ENCODE measurements at regions not wholly inside any gene's neighbourhood (a gene's known extent, or its start where the extent isn't known, plus 50 kb on each side); places are given as distances from the start of the nearest gene placed in this dataset.

DNA sequence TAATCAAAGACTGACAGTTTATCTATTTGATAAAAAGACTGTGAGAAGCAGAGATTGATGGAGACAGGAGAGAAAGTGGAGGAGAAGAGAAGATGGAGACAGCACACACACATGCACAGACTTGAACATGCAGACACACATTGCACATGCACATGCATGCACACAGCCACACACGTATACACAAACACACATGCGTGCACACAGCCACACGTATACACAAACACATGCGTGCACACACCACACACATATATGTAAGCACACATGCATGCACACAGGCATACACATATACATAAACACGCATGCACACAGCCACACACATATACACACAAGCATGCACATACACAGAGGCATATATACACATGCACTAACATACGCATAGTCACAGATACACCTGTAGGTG lies 313.4 kb downstream of the HAPSTR1 start:
- H3K36me3 ChIP-seq (ENCODE audit: control insufficient read depth, low read length), result no peaks in the 10 kb centered on the region
- H3K27me3 ChIP-seq (ENCODE audit: control insufficient read depth, low read length), result no peaks in the 10 kb centered on the region
- H3K4me2 ChIP-seq (ENCODE audit: low read length), result no peak overlapping the region
- TF ChIP-seq, protein P1, sequence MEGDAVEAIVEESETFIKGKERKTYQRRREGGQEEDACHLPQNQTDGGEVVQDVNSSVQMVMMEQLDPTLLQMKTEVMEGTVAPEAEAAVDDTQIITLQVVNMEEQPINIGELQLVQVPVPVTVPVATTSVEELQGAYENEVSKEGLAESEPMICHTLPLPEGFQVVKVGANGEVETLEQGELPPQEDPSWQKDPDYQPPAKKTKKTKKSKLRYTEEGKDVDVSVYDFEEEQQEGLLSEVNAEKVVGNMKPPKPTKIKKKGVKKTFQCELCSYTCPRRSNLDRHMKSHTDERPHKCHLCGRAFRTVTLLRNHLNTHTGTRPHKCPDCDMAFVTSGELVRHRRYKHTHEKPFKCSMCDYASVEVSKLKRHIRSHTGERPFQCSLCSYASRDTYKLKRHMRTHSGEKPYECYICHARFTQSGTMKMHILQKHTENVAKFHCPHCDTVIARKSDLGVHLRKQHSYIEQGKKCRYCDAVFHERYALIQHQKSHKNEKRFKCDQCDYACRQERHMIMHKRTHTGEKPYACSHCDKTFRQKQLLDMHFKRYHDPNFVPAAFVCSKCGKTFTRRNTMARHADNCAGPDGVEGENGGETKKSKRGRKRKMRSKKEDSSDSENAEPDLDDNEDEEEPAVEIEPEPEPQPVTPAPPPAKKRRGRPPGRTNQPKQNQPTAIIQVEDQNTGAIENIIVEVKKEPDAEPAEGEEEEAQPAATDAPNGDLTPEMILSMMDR (IDR thresholded peaks at IDR 0.05; ENCODE audit: low read depth, low read length, poor library complexity, severe bottlenecking), result no peak
- TF ChIP-seq EZH2phosphoT487 (IDR thresholded peaks at IDR 0.05; ENCODE audit: borderline replicate concordance, low read length), result no peak
- H3F3A ChIP-seq (ENCODE audit: control insufficient read depth, insufficient read depth), result no peaks in the 10 kb centered on the region
- H3K4me3 ChIP-seq (ENCODE audit: low read length), result no peak overlapping the region
- no peaks in the 10 kb centered on the region for H4K20me1 ChIP-seq (ENCODE audit: control insufficient read depth, insufficient read depth, low read depth, low read length)
- no peaks in the 10 kb centered on the region for H3K4me1 ChIP-seq (ENCODE audit: control insufficient read depth, low read length)
- no peaks in the 10 kb centered on the region for H3K79me2 ChIP-seq (ENCODE audit: control insufficient read depth, low read length)
- H3K27ac ChIP-seq (ENCODE audit: low read depth, low read length), result no peak overlapping the region
- H3K9me3 ChIP-seq (ENCODE audit: control insufficient read depth, insufficient read depth, low read length), result no peaks in the 10 kb centered on the region
- H3K9me2 ChIP-seq (replicated peaks; ENCODE audit: control insufficient read depth, low read length), result no peaks in the 10 kb centered on the region

DNA sequence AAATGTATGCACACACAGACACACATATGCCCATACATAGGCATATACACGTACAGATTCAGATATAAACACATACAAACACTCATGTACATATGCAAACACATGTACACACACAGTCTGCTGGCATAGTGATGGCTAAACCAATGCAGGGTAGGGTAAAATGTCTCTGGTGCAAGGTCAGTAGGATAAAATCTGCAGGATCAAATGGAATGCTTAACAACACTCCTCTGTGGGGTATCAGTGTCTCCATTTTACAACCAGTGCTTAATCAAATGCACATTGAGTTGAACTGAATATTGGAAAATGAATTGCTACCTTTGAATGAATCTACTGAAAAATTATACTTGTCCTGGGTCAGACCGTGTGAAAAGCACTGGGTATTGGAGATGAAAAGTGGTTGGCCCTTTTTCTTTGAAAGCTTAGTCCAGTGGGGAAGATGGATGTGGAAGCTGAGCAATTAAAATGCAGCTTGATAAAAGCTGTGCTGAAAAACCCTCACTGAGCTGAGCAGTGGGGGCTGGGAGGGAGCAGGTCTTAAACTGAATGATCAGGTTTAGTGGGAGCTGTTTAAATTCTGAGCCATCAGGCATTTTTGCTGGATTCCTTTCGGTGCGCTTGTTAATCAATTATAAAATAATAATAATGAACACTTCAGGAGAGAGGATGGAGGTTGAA lies 314.7 kb downstream of the HAPSTR1 start:
- no peaks in the 10 kb centered on the region for H3K27me3 ChIP-seq (ENCODE audit: control insufficient read depth, low read length)
- H3K79me2 ChIP-seq (ENCODE audit: control insufficient read depth, low read length), result no peaks in the 10 kb centered on the region
- TF ChIP-seq, protein P1 (IDR thresholded peaks at IDR 0.05; ENCODE audit: low read depth, low read length, poor library complexity, severe bottlenecking), result no peak
- TF ChIP-seq EZH2phosphoT487 (IDR thresholded peaks at IDR 0.05; ENCODE audit: borderline replicate concordance, low read length), result no peak
- no peak overlapping the region for H3K27ac ChIP-seq (ENCODE audit: low read depth, low read length)
- H3K36me3 ChIP-seq (ENCODE audit: control insufficient read depth, low read length), result no peaks in the 10 kb centered on the region
- H3K4me1 ChIP-seq (ENCODE audit: control insufficient read depth, low read length), result no peaks in the 10 kb centered on the region
- no peak overlapping the region for H3K4me2 ChIP-seq (ENCODE audit: low read length)
- no peaks in the 10 kb centered on the region for H3K9me3 ChIP-seq (ENCODE audit: control insufficient read depth, insufficient read depth, low read length)
- no peaks in the 10 kb centered on the region for H3F3A ChIP-seq (ENCODE audit: control insufficient read depth, insufficient read depth)
- H3K4me3 ChIP-seq (ENCODE audit: low read length), result no peak overlapping the region
- H3K9me2 ChIP-seq (replicated peaks; ENCODE audit: control insufficient read depth, low read length), result no peaks in the 10 kb centered on the region
- no peaks in the 10 kb centered on the region for H4K20me1 ChIP-seq (ENCODE audit: control insufficient read depth, insufficient read depth, low read depth, low read length)

DNA sequence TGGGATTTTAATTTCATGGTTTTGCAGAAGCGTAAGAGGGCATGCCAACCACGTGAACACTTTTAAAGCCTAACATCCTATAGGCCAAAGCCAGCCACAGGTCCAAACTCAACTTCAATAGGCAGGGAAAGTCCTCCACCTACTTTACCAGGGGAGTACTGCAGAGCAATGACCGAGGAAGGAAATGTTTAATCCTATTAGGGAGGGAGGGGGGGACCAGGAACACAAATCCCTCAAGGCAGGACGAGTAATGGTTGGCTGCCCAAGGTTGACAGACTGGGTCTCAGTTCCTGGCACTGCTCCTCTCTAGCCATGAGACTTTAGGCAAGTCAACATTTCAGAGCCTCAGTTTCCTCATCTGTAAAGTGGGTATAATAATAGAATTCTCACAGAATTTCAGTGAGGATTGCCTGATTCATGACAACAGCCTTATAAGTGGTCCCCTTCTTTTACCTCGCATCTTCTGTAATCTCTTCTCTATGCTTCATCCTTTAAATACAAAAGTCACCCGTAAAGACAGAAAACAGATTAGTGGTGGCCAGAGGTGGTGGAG lies 315.8 kb downstream of the HAPSTR1 start:
- H3K9me2 ChIP-seq (replicated peaks; ENCODE audit: control insufficient read depth, low read length), result no peaks in the 10 kb centered on the region
- no peak for TF ChIP-seq EZH2phosphoT487 (IDR thresholded peaks at IDR 0.05; ENCODE audit: borderline replicate concordance, low read length)

DNA sequence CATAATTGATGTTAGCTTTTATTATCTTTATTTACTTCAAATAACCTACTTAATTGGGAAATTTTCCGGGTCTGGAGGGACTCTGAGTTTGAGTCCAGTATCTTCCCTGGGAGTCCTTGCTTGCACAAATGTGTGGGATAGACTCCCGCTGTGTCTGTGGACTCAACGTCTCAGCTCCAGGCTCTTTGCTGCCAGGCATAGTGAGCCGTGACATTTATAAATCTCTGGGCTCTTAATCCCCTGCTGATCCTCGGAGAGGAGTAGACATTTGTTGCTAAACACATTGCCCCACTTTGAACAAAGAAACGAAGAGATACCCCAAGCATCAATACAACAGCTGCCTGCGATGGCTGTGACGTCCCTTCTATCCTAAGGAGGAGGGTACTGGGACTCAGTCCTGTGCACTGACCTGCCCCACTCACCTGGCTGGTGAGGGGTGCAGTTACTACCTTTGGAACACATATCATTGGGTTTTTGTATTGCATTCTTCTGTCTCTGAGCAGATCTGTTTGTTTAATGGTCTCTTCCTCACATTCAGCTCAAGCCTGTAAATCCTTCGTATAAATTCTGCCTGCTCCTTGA lies 316.9 kb downstream of the HAPSTR1 start:
- no peaks in the 10 kb centered on the region for H3F3A ChIP-seq (ENCODE audit: control insufficient read depth, insufficient read depth)
- H3K27me3 ChIP-seq (ENCODE audit: control insufficient read depth, low read length), result no peaks in the 10 kb centered on the region
- H3K79me2 ChIP-seq (ENCODE audit: control insufficient read depth, low read length), result no peaks in the 10 kb centered on the region
- no peak overlapping the region for H3K27ac ChIP-seq (ENCODE audit: low read depth, low read length)
- TF ChIP-seq EZH2phosphoT487 (IDR thresholded peaks at IDR 0.05; ENCODE audit: borderline replicate concordance, low read length), result no peak
- TF ChIP-seq, protein P1 (IDR thresholded peaks at IDR 0.05; ENCODE audit: low read depth, low read length, poor library complexity, severe bottlenecking), result no peak
- no peak overlapping the region for H3K4me2 ChIP-seq (ENCODE audit: low read length)
- H3K36me3 ChIP-seq (ENCODE audit: control insufficient read depth, low read length), result no peaks in the 10 kb centered on the region
- H4K20me1 ChIP-seq (ENCODE audit: control insufficient read depth, insufficient read depth, low read depth, low read length), result no peaks in the 10 kb centered on the region
- no peak overlapping the region for H3K4me3 ChIP-seq (ENCODE audit: low read length)
- no peaks in the 10 kb centered on the region for H3K4me1 ChIP-seq (ENCODE audit: control insufficient read depth, low read length)
- H3K9me3 ChIP-seq (ENCODE audit: control insufficient read depth, insufficient read depth, low read length), result no peaks in the 10 kb centered on the region
- no peaks in the 10 kb centered on the region for H3K9me2 ChIP-seq (replicated peaks; ENCODE audit: control insufficient read depth, low read length)

More for the DNA sequence above, 315.8 kb downstream of the HAPSTR1 start:
- H3F3A ChIP-seq (ENCODE audit: control insufficient read depth, insufficient read depth), result no peaks in the 10 kb centered on the region
- no peak overlapping the region for H3K27ac ChIP-seq (ENCODE audit: low read depth, low read length)
- no peaks in the 10 kb centered on the region for H3K4me1 ChIP-seq (ENCODE audit: control insufficient read depth, low read length)
- H3K36me3 ChIP-seq (ENCODE audit: control insufficient read depth, low read length), result no peaks in the 10 kb centered on the region
- H3K9me3 ChIP-seq (ENCODE audit: control insufficient read depth, insufficient read depth, low read length), result no peaks in the 10 kb centered on the region
- H4K20me1 ChIP-seq (ENCODE audit: control insufficient read depth, insufficient read depth, low read depth, low read length), result no peaks in the 10 kb centered on the region
- no peak overlapping the region for H3K4me2 ChIP-seq (ENCODE audit: low read length)
- no peak overlapping the region for H3K4me3 ChIP-seq (ENCODE audit: low read length)
- H3K79me2 ChIP-seq (ENCODE audit: control insufficient read depth, low read length), result no peaks in the 10 kb centered on the region
- H3K27me3 ChIP-seq (ENCODE audit: control insufficient read depth, low read length), result no peaks in the 10 kb centered on the region

Data from DOHH2 (cell line).